Activated T-cell treated with anti-CD3 and anti-CD28 coated beads for 48 hours (primary cell): ENCODE measurements at regions not wholly inside any gene's neighbourhood (a gene's known extent, or its start where the extent isn't known, plus 50 kb on each side); places are given as distances from the start of the nearest gene placed in this dataset.

Experiments used
- DNase-seq: peaks from one replicate; pipeline ENCODE4 v3.0.0-alpha.2; 2020; ENCODE audit warnings: low read depth

DNA sequence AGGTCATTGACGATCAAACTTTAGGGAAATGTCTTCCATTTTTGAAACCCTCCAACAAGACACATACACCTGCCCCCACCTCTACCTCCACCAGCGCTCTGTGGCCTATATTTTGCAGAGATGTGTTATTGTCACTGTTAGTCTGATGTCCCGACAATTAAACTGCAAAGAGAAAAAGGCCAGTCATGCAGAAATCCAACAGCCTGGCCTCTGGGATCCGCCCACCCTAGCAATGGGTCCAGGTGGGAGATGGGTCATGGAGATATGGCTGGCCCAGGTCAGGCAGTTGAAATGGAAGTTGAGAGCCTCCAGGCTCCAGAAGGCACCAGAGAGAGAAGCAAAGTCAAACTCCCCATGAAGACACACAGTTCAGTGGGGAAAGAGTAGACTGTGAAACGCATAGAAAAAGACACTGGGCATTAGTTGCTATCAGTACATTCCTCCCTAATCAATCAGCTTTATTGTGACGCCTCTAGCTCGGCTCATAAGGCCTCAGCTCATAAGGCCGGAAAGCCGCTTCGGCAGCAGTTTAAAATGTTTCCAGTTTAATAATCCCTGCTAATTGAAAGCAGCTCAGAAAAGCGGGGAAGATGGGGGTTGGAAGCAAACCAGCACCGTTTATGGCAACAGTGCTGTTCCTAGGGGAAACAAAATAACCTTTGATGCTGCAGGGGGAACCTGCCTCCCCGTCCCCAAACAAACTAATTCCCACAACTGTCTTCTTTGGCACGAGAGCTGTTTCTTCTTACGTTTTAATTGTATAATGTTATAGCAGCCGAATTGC is 239.7 kb upstream of the ZNF507 start:
- DNase-seq, result no peak

DNA sequence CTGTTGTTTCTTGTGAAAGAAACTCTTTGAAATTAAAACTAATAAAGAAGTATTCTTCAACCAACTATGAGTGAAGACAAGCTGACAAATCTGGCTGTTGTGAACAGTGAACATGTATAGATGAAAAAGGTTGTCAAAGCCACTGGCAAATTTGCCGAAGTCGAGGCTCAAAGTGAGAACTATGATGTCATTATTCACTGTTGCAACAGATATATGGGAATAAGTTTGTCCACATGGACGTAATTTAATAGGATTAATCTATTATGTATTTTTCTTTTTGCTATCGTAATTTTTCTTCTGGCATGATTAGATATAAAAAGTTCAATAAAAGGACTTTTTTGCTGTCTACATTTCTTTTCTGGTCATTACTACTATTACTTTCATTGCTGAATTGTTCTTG is 223.2 kb upstream of the ZNF507 start:
- DNase-seq, result no peak

DNA sequence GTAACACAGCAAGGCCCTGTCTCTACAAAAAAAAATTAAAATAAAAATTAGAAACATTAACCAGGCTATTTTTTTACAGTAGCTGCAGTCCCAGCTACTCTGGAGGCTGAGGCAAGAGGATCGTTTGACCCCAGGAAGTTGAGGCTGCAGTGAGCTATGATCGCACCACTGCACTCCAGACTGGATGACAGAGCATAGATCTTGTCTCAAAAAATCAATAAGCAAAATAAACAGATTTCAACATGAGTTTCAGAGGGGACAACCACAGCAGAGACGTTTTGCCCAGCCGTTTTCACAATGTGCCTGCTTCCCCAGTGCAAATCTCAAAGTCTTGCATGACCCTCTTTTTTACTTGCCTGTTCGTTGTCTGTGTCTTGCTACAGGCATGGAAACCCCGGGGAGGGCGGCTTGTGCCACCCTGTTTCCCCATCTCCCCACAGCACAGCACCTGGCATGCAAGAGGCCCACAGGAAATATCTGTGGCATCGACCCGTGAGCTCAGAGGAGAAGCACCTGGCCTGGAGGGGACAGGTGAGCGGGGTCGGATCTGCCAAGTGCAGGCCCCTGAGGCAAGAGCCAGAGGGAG is 222.0 kb upstream of the ZNF507 start:
- no peak for DNase-seq

DNA sequence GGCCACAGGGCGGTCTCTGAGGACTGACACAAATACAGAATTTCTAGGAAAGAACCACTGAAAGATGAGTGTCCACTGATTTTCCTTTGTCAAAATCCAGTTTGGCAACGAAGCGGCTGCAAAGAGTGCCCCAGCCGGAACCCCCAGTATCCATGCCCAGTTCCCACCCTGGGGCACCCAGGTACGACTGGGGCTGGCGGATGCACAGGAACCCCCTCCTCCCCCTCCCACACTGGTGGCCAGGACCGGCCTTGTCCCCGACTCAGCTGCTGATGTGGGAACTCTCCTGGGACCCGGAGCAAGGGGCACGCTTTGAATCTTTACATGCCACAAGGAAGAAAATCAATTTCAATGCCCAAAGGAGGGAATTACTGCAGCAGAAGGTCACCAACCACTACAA is 220.8 kb upstream of the ZNF507 start:
- no peak for DNase-seq

DNA sequence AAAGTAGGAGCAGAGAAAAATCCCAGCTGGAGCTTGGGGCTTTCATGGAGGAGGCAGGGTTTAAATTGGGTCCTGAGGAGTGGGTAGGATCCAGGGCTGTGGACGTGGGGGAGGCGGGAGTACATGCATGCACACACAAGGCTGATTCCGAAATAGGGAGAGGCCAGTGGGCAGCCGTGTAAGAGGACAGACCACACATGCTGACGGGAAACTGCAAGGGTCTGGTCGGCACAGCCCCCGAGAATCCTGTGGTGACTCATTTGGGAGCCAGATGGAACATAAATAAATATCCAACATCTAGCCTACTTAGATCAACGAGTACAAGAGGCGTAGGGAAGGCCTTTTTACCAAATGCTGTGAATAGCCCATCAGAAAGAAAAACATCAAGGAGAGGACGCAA is 216.3 kb upstream of the ZNF507 start:
- no peak for DNase-seq

DNA sequence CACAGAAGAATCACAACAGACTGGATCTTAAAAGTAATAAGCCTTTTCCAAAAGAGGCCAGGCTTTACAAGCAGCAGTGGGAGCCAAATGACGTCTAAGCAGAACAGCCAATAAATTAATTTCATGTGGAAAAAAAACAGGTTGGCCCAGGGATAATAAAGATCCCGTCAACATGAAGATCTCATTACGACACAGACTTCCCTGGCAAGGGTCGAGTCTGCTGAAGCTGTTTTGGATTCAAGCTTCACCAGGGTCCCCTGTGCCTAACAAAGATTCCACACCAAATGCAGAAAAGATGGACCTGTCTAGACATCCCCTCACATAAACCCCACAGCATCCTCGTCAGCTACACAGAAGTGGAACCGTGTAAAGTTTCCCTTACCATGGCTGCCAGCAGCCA is 215.1 kb upstream of the ZNF507 start:
- DNase-seq, result no peak

DNA sequence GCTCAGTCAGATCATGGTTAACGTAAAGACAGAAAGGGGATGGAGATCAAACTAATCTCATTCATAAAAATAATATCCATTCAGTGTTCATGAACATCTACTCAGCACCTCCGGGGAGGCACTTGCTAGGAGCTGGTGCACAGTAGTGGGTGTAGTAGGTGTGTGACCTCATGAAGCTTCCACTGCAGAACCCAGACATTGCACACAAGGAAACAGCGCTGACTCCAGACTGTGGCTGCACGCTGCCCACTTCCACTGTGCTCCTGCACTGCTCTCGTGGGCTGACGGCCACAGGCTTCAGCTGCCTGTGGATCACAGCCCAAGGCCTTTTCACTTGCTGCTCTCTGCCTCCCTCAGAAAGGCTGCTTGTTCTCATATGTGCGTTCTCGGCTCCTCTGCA is 214.4 kb upstream of the ZNF507 start:
- DNase-seq, result no peak

DNA sequence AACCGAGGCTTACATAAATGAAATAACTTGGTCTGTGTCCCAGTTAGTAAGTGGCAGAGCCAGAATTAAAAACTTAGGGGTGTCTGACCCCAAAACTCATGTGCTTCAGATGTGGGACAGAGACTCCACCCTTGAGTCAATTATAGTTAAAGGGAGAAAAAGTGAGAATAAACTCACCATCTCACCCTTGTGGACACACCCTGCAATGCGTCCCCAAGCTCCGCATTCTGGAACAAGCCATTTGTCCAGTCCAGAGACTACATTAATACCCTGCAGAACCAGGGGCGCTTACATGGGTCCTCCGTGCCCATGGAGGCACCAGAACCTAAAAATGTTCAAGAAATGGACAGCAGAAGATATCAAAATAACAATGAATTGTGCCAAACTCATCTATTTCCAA is 207.0 kb upstream of the ZNF507 start:
- DNase-seq, result no peak

DNA sequence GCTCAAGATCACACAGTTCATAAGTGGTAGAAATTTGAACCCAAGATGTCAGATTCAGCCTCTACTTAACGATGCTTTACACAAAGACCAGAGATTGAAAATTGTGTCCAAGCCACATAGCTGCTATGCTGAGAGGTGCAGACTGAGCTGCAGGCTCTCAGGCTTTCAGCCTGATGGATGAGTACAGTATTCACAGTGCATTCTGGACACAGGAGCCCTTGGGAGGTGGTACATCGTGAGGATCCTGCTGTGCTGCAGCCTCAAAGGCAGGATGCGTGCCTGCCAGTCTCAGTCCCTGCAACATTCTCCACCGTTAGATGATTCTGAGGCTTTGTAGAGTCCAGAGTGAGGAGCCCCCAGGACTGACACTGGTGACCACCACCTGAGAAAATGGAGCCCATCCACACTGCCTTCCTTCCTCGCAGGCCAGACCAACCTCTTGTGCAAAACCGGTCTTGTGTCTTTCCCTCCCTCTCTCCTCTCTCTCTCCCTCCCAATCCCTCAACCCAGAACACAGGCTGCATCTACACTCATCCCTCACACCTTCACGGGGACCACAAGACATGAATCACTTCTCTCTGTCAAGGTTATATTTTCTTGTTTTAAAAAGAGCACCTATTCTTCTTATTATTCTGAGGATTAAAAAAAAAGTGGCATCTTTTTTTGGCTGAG is 203.4 kb upstream of the ZNF507 start:
- no peak for DNase-seq

DNA sequence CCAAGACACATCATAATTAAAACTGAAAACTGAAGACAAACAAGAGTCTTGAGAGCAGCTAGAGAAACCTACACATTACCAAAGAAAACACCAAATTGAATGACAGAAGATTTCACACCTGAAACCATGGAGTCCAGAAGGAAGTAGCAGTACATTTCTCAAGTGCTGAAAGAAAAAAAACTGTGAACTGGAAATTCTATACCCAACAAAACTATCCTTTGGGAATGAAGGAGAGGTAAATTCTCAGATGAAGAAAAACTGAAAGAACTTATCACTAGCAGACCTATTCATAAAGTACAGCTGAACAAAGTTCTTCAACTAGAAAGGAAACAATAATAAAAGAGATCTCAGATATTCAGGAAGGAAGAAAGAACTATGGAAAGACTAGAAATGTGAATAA is 198.7 kb upstream of the ZNF507 start:
- DNase-seq, result no peak

DNA sequence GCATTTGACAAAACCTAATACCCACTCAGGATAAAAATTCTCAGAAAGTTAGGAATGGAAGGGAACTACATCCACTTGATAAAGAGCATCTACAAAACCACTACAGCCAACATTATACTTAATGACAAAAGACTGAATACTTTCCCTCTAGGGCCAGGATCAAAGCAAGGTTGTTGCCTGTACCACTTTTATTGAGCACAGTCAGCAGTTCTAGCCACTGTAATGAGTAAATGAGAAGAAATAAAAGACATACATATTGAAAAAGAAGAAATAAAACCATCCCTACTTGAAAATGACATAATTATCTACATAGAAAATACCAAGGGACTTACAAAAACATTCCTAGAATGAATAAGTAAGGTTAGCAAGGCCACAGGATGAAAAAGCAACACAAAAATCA is 194.8 kb upstream of the ZNF507 start:
- DNase-seq, result no peak

DNA sequence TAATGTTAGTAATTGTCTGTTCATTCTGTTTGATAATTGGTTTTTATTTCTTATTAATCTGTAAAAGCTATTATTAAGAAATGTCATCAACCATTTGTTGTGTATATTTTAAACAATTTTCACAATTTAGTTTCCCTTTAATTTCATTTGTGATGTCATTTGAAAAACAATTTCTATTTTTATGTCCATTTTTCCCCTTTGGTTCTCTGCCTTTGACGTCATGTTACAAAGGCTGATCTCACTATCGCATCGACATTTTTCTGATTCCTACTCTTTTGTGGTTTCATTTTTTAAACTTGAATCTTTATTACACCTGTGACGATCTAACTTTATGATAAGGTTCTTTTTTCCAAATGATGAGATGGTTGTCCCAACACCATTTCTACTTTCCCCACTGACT is 191.0 kb upstream of the ZNF507 start:
- DNase-seq, result no peak

DNA sequence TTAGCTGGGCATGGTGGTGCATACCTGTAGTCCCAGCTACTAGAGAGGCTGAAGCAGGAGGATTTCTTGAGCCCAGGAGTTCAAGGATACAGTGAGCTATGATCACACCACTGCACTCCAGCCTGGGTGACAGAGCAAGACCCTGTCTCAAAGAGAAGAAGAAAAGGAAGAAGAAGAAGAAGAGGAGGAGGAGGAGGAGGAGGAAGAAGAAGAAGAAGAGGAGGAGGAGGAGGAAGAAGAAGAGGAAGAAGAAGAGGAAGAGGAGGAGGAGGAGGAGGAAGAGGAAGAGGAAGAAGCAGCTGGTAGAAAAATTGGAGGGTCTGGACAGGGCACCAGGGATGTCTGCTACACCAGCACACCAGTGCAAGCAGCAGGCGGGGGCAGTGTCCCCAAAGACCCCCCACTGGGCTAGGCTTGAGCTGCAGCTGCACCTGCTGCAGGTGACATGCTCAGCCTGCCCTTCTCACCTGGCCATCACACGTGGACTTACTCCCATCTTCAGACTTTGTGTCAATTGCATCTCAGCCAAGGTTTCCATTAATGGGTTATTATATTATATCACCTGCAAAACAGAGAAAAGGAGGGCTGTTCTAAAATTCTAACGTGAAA is 180.9 kb upstream of the ZNF507 start:
- DNase-seq, result no peak

DNA sequence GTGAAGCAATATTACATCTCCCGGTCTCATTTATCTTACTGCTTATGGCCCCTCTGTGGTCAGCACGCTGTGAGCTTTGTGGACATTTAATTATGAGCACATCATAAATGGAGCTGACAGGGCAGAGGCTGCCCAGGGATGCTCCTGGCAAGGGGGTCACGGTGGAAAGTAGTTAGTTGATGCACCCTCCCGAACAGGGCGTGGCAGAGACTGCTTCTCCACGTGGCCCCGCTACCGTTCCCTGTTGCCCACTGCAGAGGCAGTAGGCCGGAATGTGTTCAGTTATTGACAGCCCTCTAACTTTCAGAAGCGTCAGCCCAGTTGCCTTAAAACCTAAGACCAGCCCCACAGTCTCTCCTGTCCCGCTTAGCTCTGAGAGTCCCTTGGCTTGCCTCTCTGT is 180.3 kb upstream of the ZNF507 start:
- DNase-seq, result no peak

DNA sequence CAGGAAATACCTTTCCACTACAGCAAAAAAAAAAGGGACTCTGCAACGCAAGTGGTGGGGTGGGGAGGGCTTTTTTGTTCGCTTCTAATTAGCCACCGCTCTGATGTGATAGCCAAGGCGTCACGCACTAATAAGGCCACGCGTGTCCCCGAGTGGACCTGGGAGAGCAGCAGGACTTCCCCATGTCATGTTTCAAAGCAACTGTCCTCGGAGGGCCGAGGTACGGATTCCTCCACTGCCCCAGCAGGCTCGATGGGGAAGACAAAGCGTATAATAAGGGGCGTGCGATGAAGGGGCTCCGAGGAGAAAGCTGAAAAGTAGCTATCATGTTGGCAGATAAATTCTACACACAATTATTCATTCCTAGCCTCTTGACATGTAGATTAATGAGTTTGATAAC is 179.7 kb upstream of the ZNF507 start:
- DNase-seq, result no peak

DNA sequence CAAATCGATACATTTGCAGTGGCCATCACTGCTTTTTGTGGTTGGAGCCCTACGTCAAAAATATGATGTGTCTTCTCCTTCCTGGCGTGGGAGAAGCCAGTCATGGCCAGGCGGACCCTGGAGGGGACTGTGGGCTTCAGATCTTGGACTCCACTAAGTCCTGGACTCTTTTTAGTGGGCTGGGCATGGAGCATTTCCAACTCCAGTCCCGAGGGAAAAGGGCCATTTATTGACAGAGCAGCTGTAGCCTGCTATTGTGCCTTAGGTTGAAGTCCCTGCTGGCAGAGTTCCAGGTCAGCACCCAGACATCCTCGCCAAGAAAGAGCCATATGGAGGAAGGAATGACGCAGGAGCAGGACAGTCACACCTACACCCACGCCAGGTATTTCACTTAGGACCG is 179.2 kb upstream of the ZNF507 start:
- no peak for DNase-seq

DNA sequence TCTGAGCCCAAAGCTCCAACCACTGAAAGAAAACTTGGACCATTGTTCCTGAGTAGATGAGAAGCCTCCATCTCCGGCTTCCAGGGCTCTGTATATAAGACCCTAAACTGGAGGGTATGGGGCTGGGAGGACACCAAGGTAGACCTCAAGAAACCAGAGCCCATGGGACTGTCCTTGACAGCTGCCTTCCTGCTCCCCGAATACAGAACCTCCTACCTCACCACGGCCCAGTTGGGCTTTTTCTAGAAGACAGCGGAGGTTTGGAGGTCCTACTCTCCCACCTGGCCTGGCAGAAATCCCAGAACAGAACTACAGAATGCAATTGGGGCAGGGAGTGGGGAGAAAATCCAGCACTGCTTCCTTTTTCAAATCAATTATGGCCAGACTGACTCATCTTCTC is 177.3 kb upstream of the ZNF507 start:
- no peak for DNase-seq

DNA sequence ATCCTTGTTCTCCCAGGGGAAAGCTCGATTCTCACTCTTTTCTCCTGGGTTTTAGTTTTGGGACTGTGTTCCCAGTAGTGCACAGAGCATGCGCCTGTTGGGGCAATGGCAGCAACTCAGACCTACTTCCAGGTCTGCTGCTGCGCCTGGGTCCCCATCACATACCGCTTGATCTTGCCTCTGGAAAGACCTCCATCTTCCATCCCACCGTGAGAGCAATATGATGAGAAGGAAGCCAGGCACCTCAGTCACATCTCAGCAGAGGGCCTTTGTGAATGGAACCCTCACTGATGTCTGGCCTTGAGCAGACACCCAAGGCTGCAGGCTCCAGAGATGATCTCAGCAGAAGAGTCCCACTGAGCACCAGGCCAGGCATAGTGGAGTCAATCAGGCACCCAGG is 176.8 kb upstream of the ZNF507 start:
- DNase-seq, result no peak

DNA sequence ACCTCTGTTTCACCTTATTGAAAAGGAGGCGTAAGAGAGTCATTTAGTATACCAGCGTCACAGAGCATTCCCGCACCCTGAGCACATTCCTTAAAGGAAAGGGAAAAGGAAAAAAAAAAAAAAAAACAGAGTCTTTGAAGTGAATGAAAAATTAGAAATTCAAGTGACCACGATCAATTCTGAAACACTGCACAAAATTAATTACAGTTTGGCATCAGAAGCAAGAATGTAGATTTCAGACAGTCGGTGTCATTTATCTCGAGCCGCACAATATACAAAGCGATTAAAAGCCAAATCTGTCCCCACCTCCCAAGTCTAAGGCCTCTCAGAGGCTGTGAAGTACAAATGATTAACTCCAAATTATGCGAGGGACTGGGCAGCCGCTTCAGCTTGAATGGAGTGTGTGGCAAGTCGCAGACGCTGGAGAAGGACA is 173.7 kb upstream of the ZNF507 start:
- no peak for DNase-seq

DNA sequence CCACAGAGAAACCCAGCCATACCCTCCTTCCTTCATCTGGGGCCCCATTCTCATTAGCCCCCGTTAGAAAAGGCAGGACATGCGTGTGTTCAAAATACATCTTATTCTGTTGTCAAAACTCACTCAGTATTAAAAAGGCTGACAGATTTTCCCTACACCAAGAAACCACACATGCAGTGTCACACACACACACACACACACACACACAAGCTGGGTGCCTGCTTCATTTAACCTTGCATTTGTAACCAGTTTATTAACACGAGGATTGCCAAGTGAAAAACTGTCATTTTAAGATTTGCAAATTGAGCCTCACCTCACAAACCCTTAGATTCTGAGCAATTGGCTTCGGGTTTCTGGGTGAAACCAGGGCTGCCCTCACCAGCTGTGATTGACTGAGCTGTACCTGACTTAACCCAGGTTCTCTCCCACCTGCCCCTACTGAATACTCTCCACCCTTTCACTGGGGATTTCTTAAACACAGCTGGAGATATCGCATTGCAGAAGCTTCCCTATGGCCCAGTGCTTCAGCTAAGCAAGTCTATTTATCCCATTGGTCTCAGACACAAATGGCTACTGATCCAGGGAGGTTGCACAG is 172.7 kb upstream of the ZNF507 start:
- DNase-seq, result no peak

DNA sequence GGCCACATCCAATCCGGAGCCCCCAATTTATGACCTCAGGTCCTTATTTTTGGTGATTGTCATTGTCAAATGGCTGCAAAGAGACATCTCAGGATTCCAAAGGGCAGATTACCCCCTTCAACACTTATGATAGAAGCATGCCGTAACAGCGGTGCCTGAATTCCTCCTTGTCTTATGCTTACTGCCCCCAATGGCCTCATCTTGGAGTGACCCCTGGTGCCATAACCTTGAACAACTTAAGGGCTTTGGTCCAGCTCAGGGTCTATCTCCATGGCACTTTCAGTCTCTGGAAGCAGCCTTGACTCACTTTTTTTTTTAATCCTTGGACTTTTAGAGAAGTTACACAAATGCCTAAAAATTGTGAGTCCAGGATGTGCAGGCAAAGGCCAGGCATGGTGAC is 171.6 kb upstream of the ZNF507 start:
- no peak for DNase-seq

DNA sequence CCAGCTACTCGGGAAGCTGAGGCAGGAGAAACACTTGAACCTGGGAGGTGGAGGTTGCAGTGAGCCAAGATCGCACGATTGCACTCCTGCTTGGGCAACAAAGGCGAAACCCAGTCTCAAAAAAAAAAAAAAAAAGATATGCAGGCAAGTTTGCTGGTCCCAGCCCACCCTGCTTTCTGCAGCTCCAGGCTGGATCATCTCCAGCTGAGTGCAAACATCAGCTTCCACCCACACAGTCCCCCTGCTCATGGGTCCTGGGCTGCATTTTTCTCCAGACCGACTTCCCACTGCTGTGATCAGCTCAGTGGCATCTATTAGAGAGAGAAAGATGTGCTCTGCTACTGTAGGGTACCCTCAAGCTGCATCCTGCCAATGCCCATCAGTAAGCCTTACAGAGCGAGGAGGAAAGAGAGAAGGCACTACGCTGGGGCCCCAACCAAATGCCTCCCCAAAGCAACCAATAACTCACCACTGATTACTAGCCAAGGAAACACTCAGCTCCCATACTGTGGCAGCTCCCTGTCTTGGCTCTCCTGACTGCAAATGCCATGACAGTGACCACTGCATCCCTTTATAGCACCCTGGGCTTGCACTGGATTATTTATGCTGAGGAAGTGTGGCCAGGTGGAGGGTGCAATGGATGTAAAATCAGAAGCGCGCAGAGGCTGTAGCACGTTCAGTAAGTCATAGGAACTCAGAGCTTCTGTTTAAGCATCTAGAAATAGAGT is 170.9 kb upstream of the ZNF507 start:
- DNase-seq, result no peak
